NCI-H748 (cell line): ENCODE measurements at regions not wholly inside any gene's neighbourhood (a gene's known extent, or its start where the extent isn't known, plus 50 kb on each side); places are given as distances from the start of the nearest gene placed in this dataset.
A peak's percentile ranks its signal among the peaks of the same experiment; 100 is the strongest.
"Not testable (repeated sequence)": the region's sequence is repeated elsewhere in the genome, so short reads cannot be mapped to it uniquely, and the experiment has no call there.

Source experiments
- DNase-seq: peaks from one replicate; lab custom pipeline; 2025; ENCODE audit not compliant: unreplicated experiment; lab: John Stamatoyannopoulos, UW

DNA sequence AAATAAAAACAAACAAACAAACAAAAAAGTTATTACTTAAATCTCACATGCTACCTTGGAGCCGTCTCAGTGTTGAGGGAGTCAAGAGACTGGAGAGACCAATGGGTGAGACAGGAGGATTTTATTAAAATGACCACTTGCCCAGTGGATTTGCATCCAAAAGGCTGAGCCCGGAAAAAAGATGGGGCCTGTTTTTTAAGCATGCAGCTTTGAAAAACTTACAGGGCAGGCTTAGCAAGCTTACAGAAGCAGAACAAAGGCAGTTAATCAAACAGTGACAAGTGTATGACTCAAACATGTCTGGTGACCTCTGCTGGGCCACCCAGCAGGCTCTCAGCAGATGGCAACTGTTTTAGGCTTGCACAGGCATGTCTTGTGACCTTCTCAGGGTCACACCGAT, 82.5 kb downstream of the POTEH start:
- not testable (repeated sequence) for DNase-seq

- DNase-seq = not testable (repeated sequence)
These were observed 85.3 kb downstream of the POTEH start for GRCh38 chr22:15775118-15775517.

GRCh38 chr22:15775670-15776669, 86.1 kb downstream of the POTEH start:
- DNase-seq = peak; percentile 71

- DNase-seq = not testable (repeated sequence)
These were observed 86.9 kb downstream of the POTEH start for GRCh38 chr22:15776727-15777126.

DNA sequence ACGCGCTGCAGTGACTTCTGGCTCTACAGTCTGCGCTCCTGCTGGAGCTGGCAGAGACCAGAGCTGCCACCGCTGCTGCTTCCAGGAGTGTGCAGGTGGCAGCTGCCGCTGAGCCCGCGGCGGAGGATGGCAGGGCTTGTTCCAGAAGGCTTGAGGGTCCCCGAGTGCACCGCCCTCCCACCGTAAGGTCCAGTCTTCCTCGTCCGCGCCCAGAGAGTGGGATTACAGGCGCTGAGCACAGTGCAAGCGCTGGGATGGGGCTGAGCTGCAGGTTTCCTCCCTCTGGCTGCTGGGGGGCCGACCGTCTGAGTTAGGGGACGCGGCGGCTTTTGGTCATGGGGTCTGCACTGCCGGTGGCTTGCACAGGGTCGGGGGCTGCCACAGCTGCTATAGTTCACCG, 87.3 kb downstream of the POTEH start:
- not testable (repeated sequence) for DNase-seq

GRCh38 chr22:15777557-15777956, 87.7 kb downstream of the POTEH start:
- DNase-seq = not testable (repeated sequence)

- not testable (repeated sequence) for DNase-seq
These were observed 88.5 kb downstream of the POTEH start for GRCh38 chr22:15778366-15778765.

GRCh38 chr22:15781652-15782051, 91.8 kb downstream of the POTEH start:
- not testable (repeated sequence) for DNase-seq

DNA sequence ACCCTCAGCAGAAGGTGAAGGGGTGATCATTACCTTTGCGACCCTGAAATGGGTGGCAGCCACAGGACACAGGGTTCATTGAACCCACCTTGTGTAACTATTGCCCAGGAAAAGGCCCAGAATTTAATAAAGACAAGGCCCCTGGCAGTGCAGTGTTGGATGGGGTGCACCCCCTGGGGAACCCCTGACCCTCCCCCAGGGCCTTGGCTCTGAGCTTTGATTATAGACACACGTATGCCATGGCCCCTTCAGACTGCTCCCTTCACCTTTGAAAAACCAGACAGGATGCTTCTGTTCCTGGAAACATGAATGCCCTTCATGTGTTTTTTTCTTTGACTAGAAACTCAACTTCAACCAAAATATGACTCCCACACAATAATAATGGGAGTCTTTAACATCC, 93.1 kb downstream of the POTEH start:
- DNase-seq = not testable (repeated sequence)

DNA sequence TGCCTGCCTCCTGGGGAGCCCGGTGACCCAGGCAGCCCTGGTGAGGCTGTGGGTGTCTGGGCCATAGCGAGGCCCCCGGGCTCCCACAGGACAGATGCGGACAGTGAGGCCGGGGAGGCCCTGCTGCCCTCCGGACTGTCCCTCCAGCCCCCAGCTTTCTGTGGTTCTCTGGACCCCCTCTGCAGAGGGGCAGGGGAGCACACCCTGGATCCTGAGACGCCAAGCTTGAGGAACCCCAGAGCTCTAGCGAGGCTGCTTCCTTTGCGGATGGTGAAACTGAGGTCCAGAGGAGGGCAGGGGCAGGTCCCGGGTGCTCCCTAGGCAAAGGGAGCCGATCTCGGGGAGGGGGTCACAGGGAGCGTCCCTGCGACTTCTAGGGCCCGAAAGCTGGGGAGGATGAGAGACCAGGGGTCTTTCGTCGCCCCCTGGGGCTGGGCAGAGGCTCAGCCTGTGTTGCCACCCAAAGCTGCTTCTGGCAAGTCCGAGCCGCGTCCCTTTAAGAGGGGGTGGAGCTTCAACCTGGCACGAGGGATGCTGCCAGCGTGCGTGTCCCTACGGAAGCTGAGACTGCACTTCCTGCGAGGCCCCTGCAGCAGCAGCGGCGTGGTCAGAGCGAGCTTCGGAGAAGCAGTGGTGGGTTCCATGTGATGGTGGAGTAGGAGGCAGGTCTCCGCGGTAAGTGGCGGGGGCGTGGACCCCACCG, 94.7 kb downstream of the POTEH start:
- DNase-seq = not testable (repeated sequence)

DNA sequence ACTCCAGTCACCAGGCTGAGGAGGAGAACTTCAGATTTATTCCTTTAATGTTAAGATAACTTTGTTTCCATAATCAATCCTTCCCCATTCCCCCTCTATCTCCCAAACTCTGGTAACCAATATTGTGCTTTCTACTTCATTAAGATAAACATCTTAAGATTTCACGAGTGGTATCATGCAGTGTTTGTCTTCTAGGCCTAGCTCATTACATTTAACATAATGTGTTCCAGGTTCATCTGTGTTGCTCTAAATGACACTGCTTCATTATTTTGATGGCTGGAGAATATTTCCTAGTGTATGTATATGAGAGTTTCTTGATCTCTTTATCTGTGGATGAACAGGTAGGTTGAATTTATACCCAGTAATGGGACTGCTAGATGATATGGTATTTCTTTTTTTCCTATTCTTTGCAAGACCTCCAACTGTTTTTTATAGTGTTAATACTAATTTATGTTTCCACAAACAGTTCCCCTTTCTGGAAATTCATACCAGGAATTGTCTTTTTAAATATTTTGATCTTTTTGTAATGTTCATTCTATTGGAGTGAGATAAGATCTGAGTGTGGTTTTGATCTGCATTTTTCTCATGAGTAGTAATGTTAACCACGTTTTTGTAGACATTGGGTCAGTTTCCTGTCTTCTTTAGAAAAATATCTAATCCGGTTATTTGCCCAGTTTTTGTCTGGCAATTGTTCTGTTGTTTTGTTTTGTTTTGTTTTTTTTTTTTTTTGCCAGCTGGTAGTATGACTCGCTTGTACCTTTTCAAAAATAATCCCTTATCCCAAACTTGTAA, 97.3 kb downstream of the POTEH start:
- not testable (repeated sequence) for DNase-seq

GRCh38 chr22:15791557-15791956, 101.7 kb downstream of the POTEH start:
- DNase-seq = not testable (repeated sequence)

- not testable (repeated sequence) for DNase-seq
These were observed 110.1 kb downstream of the POTEH start for GRCh38 chr22:15799935-15800334.

- not testable (repeated sequence) for DNase-seq
These were observed 121.3 kb downstream of the POTEH start for GRCh38 chr22:15811141-15811540.

- DNase-seq = not testable (repeated sequence)
These were observed 126.0 kb downstream of the POTEH start for GRCh38 chr22:15815783-15816182.

- DNase-seq = not testable (repeated sequence)
These were observed 126.6 kb downstream of the POTEH start for GRCh38 chr22:15816470-15816869.

- DNase-seq = not testable (repeated sequence)
These were observed 127.4 kb downstream of the POTEH start for GRCh38 chr22:15817264-15817663.

GRCh38 chr22:15819886-15820285, 130.1 kb downstream of the POTEH start:
- not testable (repeated sequence) for DNase-seq

GRCh38 chr22:15821088-15821487, 131.3 kb downstream of the POTEH start:
- not testable (repeated sequence) for DNase-seq

DNA sequence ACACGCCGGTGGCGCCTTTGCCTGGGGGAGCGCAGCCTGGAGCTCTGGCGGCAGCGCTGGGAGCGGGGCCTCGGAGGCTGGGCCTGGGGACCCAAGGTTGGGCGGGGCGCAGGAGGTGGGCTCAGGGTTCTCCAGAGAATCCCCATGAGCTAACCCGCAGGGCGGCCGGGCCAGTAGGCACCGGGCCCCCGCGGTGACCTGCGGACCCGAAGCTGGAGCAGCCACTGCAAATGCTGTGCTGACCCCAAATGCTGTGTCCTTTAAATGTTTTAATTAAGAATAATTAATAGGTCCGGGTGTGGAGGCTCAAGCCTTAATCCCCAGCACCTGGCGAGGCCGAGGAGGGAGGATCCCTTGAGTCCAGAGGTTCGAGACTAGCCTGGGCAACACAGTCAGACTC, 132.2 kb downstream of the POTEH start:
- DNase-seq = not testable (repeated sequence)

GRCh38 chr22:15823178-15823577, 133.4 kb downstream of the POTEH start:
- DNase-seq = not testable (repeated sequence)
